GM18951 (cell line): ENCODE measurements at regions not wholly inside any gene's neighbourhood (a gene's known extent, or its start where the extent isn't known, plus 50 kb on each side); places are given as distances from the start of the nearest gene placed in this dataset.

Experiments used
- POLR2A ChIP-seq: IDR thresholded peaks from 4 replicates; pipeline ENCODE4 v1.6.1; 2011; ENCODE audit warnings: mild to moderate bottlenecking; ENCODE audit not compliant: insufficient read length, insufficient read depth; ENCODE audit errors: extremely low read depth
- in situ Hi-C: fragments of 300-500 bp; cut with MboI; formaldehyde crosslinking; loops from one replicate; pipeline ENCODE4 v1.12.0; 2022; ENCODE audit warnings: low sequenced_read_pairs, mixed read lengths, inconsistent platforms; ENCODE audit not compliant: unreplicated experiment

DNA sequence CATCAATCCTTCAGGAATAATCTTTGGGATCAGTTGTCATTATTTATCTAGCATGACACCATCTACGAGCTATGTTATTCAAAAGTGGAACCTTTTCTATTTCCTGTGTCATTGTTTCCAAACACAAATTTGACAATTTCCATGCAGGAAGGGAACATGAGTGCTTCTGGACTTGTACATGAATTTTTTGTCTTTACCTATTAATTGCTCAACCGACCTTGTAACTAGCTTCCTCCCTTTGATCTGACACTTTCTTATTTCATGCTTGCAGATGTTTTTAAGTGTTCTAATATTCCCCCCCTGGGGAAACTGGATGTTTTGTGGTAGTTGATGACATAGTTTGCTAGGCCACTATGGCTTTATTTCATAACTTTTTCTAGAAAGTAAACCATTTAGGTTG, 139.4 kb downstream of the BMP2 start:
- in situ Hi-C loops = no loop called here

DNA sequence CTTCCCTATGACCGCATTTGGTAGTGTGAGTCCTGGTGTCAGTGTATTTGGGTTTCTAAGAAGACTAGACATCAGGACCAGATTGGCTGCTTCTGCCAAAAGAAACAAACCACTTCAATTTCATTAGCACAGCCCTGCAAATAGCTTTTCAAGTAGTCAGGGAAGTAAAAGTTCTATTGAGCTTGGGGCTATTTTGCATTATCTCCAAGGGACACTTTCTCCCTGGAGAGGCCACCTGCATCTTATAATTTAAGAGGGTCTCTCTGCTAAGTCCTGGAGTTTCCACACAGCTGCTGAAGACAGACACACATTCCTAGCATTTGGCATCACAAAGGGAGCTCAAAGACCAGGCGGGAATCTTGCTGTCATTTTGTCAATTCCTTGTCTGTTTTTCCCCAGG, 141.2 kb downstream of the BMP2 start:
- no peak for TF ChIP-seq POLR2A
- in situ Hi-C loops = no loop called here

More for the DNA sequence above, 139.4 kb downstream of the BMP2 start:
- no peak for TF ChIP-seq POLR2A

DNA sequence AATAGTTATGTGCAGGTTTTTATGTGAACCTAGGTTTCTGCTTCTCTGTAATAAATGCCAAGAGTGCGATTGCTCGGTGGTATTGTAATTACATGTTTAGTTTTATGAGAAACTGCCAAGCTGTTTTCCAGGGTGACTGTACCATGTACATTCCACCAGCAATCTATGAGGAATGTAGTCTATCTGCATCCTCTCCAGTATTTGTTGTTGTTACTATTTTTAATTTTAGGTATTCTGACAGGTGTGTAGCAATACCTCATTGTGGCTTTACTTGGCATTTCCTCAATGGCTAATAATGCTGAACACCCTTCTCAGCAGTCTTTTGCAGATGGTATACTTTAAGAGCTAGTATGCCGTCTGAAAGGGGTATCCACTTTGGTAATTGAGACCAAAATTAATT, 142.1 kb downstream of the BMP2 start:
- in situ Hi-C loops = no loop called here
- no peak for TF ChIP-seq POLR2A

DNA sequence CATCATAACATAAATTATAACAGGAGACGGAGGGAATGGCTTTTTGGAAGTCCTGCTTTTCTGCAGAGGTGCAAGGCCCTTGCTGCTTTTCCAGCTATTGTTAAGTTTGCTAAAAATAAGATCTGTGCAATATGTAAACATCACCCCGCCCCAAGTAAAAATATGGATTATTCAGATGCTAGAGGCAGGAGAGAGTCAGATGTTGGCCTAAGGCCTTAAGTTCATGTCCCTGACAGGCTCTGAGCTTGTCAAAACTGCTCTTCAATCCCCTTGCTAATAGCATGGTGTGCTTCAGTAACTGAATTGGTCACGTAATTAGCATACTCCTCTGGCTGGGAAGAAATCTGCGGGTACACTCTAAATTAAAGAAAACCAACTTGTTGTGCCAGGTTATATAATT, 147.5 kb downstream of the BMP2 start:
- in situ Hi-C loops = no loop called here
- no peak for TF ChIP-seq POLR2A

DNA sequence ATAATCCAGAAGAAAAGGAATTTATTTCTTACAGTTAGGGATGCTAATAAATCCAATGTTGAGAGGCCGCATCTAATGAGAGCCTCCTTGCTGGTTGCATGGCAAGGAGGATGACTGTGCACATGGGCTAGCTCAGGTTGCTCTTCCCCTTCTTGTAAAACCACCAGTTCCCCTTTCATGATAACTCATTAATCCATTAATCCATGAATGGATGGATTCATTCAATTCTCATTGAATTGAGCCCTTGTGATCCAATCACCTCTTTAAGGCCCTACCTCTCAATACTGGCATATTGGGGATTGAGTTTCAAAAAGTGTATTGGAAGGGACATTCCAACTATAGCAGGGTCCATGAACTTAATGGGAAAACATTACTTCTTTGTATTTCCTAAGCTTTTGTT, 149.5 kb downstream of the BMP2 start:
- no peak for TF ChIP-seq POLR2A
- in situ Hi-C loops = no loop called here

DNA sequence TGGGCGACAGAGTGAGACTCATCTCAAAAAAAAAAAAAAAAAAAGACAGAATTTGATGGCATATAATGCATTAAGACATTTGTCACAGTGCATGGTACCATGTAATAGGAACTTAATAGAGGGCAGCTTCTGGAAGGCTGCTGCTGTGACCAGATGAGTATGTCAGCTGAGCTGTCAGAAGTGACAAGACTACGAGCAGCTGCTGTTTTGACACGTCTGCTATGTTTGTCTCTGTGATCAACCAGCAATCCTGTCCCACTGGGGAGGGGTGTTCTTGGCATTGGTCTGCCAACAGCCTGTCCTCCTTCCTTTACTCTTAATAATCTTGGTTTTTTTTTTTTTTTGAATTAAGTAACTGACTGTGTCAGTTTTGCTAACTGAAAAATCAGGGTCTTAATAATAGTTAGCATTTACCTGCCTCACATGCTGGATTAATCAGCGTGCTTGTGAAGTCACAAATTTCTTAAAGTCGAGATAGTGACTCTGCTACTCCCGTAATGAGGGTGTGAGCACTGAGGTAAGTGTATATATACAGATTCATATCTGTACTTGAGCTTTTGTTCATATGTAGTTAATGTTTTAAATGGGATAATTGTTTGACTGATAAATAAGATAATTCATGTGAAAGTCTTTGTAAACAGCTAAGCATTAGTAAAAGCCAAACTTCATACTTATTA, 152.4 kb downstream of the BMP2 start:
- TF ChIP-seq POLR2A = no peak
- in situ Hi-C loops = no loop called here

DNA sequence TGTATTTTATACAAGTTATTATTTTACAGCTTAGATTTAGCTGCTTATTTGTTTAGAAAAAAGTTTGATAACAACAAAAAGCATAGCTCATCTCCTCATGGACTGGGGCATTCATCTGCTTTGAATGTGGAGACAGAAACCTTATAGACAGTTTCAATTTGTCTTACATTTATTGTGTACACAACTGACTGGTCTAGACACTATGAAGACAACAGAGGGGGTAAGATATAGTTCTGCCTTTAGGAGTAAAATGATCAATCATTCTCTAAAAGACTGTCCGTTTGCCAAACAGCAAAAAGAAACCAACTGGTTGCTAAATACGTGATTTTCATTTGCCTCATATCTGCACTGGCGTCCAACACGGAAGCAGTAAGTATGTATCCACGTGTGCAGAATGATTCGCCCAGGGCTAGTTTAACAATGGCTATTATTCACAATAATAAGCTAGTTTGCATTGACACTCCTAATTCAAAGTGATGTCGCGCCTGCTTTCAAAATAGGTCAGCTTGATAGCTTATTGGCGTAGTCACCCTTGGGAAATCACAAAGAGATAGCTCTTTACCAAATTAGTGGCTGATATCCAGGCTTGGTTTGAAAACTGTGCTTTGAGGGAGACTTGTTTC, 153.6 kb downstream of the BMP2 start:
- in situ Hi-C loops = no loop called here
- no peak for TF ChIP-seq POLR2A

DNA sequence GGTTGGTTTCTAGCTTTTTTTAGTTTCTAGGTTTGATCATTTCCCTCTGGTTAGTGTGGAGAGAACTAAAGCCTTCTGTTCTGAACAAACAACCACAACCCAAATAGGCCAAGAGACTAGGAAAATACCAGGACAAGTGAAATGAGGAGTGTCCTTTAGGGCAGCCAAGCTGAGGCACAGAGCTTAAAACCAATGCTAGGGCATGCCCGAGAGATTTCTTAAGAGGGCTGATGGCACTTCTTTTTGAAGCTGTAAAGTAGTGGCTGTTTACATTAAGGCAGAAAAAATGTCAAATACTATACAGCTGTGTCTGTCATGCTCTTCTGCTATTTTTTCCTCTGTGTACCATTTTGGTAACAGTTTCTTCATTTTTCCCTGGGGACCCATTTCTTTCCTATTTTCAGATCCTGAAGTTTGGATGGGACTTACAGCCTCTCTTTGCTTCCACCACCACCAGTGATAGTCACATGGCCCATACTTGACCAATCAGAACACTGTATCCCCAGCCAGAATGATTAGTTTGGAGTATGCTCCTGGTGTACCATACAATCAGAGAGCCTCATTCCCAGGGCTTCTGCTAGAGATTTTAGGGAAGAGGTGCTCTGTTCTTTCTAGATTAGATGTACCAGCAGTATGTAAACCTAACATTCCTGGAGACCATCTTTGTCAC, 154.4 kb downstream of the BMP2 start:
- TF ChIP-seq POLR2A = no peak
- in situ Hi-C loops = no loop called here

DNA sequence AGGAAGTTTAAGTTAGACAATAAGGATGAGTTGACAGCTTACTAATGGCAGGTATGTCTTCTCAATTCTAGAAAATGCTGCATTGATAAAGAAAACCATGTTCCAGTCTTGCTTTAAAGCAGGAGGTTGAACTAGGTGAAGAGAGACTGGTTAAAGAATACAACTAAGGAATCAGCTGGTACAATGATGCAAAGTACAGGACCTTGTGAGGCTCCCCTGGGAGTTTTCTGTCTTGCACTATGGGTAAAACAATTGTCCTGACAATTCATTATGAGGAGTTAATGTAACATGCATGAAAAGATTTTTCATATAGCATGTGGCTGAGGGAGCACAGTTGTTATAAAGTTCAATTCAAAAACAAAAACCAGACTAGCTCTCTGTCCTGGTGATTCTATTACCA, 157.2 kb downstream of the BMP2 start:
- no peak for TF ChIP-seq POLR2A
- in situ Hi-C loops = no loop called here

DNA sequence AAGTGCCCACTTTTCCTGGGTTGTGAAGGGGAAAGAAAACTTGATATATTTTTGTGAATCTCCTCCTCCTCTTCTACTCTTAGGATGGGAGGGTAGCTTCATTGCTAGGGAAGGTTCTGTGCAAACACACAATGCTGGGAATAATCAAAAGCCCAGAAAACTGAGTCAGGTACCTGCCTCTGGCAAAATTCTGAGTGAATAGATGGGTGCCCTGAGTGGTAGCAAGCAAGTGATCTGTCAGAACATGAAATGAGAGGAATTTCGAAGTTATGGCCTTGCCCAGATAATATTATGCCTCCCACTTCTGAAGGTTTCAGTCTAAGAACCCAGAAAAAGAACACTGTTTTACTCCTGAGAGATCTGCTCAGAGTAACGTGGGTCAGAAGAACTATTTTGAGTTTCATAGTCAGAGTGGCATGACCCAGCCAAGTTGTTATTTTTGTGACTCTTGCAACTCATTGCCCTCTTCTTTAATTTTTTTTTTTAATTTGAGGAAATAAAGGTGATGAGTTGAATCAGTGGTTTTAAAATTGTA, 158.3 kb downstream of the BMP2 start:
- in situ Hi-C loops = no loop called here
- TF ChIP-seq POLR2A = no peak

DNA sequence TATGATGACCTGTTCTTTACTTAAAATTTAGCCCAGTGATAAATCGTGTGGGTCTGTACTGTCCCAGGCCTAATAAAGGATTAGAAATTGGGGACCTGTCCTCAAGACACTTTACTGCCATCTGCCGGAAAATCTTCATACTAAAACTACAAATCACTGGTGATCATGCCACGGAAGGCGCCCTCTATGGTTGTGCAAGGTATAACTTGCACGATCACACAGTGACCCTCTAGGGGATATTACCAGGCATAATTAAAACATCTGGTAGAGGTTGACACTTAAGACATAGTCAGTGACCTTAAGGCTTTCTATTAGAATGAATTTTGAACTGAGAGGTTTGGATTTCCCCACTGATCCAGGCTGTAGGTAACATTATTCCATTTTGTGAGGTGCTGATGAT, 172.6 kb downstream of the BMP2 start:
- no peak for TF ChIP-seq POLR2A
- in situ Hi-C loops = no loop called here

DNA sequence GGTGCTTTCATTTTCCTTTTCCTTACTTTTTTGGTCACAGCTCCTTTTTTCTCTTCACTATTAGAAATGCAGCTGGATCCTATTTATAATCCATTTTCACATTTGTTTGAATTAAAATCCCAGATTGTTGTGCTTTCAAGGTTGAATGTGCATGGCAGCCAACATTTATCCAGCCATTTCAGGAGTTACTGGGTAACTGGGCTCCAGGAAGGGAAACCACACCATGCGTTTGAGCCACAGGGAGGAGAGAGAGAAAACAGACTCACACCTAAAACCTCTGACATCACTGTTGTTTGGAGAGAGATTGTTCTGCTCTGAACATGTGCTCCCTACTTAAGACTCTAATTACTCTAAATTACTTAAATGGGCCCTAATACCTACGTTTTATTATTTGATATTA, 173.4 kb downstream of the BMP2 start:
- no peak for TF ChIP-seq POLR2A
- in situ Hi-C loops = no loop called here

DNA sequence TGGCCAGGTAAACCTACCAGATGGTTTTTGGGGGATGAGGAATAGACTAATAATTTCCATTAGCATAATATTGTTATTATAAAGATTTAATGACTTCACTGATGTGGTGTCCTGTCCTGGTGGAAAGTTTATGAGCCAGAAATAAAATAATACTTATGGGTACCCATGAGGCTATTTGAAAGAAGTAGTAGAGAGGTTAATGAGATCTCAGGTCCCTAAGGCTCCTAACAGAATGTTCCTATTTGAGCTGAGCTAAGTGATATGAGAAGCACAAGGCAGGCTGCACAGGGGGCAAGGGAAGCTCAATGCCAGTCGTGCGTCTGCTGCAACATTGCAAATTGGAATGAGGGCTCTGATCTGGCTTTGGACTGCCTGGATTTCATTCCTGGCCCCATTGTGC, 174.1 kb downstream of the BMP2 start:
- in situ Hi-C loops = no loop called here
- TF ChIP-seq POLR2A = no peak

DNA sequence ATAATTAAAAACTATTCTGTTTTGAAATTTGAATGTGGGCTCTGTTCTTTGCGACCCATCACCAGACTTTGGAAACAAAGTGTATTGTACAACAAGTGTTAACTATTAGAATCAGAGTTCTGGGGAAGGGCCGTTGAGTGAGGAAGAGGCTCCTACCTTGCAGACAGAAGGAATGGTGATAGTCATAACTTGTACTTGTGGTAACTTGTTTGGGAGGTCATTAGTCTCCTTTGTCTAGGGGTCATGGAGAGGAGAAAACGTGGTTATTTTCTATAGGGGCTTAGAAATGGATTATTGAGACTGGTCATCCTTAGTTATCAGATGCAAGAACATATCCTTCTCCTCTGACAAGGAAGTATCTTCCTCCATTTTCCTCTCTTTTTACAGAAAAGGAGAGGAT, 174.8 kb downstream of the BMP2 start:
- no peak for TF ChIP-seq POLR2A
- in situ Hi-C loops = no loop called here
